SK-N-SH (cell line): ENCODE measurements at regions not wholly inside any gene's neighbourhood (a gene's known extent, or its start where the extent isn't known, plus 50 kb on each side); places are given as distances from the start of the nearest gene placed in this dataset.

Experiments used
- CTCF ChIA-PET: fragments of 300-600, 350-600 bp; formaldehyde crosslinking; extraction: SDS; loops from one replicate; lab custom pipeline; 2021; lab: Yijun Ruan, JAX
- POLR2A ChIA-PET: fragments of 350-600 bp; sonication (Branson Sonifier 250); formaldehyde crosslinking; extraction: SDS; loops from one replicate; lab custom pipeline; 2020; ENCODE audit warnings: antibody characterized with exemption, inconsistent platforms; lab: Yijun Ruan, JAX
- DNase-seq: peaks from one replicate; pipeline ENCODE4 v3.0.0; 2012
- H2AFZ ChIP-seq: fragments of 200-600 bp; sonication (generic); 2 replicates; pipeline ENCODE4 v1.8.1; 2016; ENCODE audit warnings: antibody characterized with exemption, mild to moderate bottlenecking, low read depth
- H3F3A ChIP-seq: fragments of 200-600 bp; sonication (generic); replicated peaks from 2 replicates; pipeline ENCODE3; 2016; ENCODE audit warnings: antibody characterized with exemption, mild to moderate bottlenecking; ENCODE audit not compliant: insufficient read depth
- H3K27ac ChIP-seq, 2 experiments: fragments of 200-500 bp in 1 of 2; fragments of 200-600 bp in 1 of 2; sonication (Bioruptor generic) in 1 of 2; sonication (generic), shearing (Covaris generic) in 1 of 2; 2 replicates each; pipeline versions ENCODE4 v1.5.1 to v1.6.1; 2014 to 2016; ENCODE audit warnings: low read depth in 2 of 2, inconsistent platforms in 1 of 2, low read length in 1 of 2, mild to moderate bottlenecking in 1 of 2, mixed read lengths in 1 of 2
- H3K27me3 ChIP-seq: fragments of 200-600 bp; sonication (generic), shearing (Covaris generic); 2 replicates; pipeline ENCODE4 v1.6.1; 2016; ENCODE audit warnings: mixed run types; ENCODE audit not compliant: insufficient read depth
- H3K36me3 ChIP-seq, 2 experiments: fragments of 200-500 bp in 1 of 2; fragments of 200-600 bp in 1 of 2; sonication (Bioruptor generic) in 1 of 2; sonication (generic) in 1 of 2; replicated peaks in 1 of 2; 2 replicates each; pipeline versions ENCODE3 to v1.5.1; 2014 to 2016; ENCODE audit warnings: low read length in 1 of 2, mild to moderate bottlenecking in 1 of 2; ENCODE audit not compliant: insufficient read depth in 2 of 2, control insufficient read depth in 1 of 2
- H3K4me1 ChIP-seq, 2 experiments: fragments of 200-500 bp in 1 of 2; fragments of 200-600 bp in 1 of 2; sonication (Bioruptor generic) in 1 of 2; sonication (generic), shearing (Covaris generic) in 1 of 2; 2 replicates each; pipeline versions ENCODE4 v1.5.1 to v1.6.1; 2014 to 2016; ENCODE audit warnings: low read depth in 1 of 2, low read length in 1 of 2, mixed run types in 1 of 2; ENCODE audit not compliant: insufficient read depth in 2 of 2, control insufficient read depth in 1 of 2
- H3K4me2 ChIP-seq: fragments of 200-600 bp; sonication (generic), shearing (Covaris generic); 2 replicates; pipeline ENCODE4 v1.6.1; 2017; ENCODE audit warnings: mixed run types
- H3K4me3 ChIP-seq, 2 experiments: fragments of 200-500 bp in 1 of 2; fragments of 200-600 bp in 1 of 2; sonication (Bioruptor generic) in 1 of 2; sonication (generic), shearing (Covaris generic) in 1 of 2; 2 replicates each; pipeline versions ENCODE4 v1.5.1 to v1.8.1; 2014 to 2016; ENCODE audit warnings: low read depth in 2 of 2, inconsistent platforms in 1 of 2, low read length in 1 of 2, mild to moderate bottlenecking in 1 of 2, mixed read lengths in 1 of 2, moderate library complexity in 1 of 2
- H3K79me2 ChIP-seq: fragments of 200-600 bp; sonication (generic); 2 replicates; pipeline ENCODE4 v1.8.1; 2017; ENCODE audit warnings: mild to moderate bottlenecking; ENCODE audit not compliant: insufficient read depth
- H3K9ac ChIP-seq: fragments of 200-600 bp; sonication (generic); 2 replicates; pipeline ENCODE4 v1.6.1; 2017; ENCODE audit warnings: mixed run types
- H3K9me2 ChIP-seq: fragments of 200-600 bp; sonication (generic); 2 replicates; pipeline ENCODE4 v1.6.1; 2017; ENCODE audit warnings: mixed run types
- H3K9me3 ChIP-seq: fragments of 200-600 bp; sonication (generic); 2 replicates; pipeline ENCODE4 v1.6.1; 2017; ENCODE audit warnings: mixed run types, mild to moderate bottlenecking, moderate library complexity
- H4K20me1 ChIP-seq: fragments of 200-600 bp; sonication (generic); 2 replicates; pipeline ENCODE4 v1.6.1; 2017; ENCODE audit warnings: mild to moderate bottlenecking, mixed run types; ENCODE audit not compliant: insufficient read depth
- CTCF ChIP-seq: fragments of 200-600 bp; sonication (generic); IDR thresholded peaks from 2 replicates; pipeline ENCODE4 v1.6.1; 2017; ENCODE audit warnings: antibody characterized with exemption, mild to moderate bottlenecking, moderate library complexity
- EP300 ChIP-seq, 2 experiments: IDR thresholded peaks; 2 replicates each; pipeline versions ENCODE4 v1.4.0 to v1.6.1; 2012; ENCODE audit warnings: borderline replicate concordance in 1 of 2, low read depth in 1 of 2, low read length in 1 of 2
- FOSL2 ChIP-seq: IDR thresholded peaks from 2 replicates; pipeline ENCODE4 v1.4.0; 2012; ENCODE audit warnings: low read depth, mild to moderate bottlenecking, moderate library complexity, borderline replicate concordance
- GATA2 ChIP-seq: sonication (generic); formaldehyde crosslinking; IDR thresholded peaks from 2 replicates; pipeline ENCODE4 v1.5.0; 2020; ENCODE audit warnings: mild to moderate bottlenecking, missing genetic modification reagents
- NFIC ChIP-seq: IDR thresholded peaks from 2 replicates; pipeline ENCODE4 v1.4.0; 2012; ENCODE audit warnings: borderline replicate concordance
- NRF1 ChIP-seq: IDR thresholded peaks from 2 replicates; pipeline ENCODE4 v1.6.1; 2012; ENCODE audit warnings: low read depth, mild to moderate bottlenecking, low read length
- POLR2AphosphoS5 ChIP-seq: IDR thresholded peaks from 2 replicates; pipeline ENCODE4 v1.6.1; 2012; ENCODE audit warnings: low read depth, low read length
- RAD21 ChIP-seq: IDR thresholded peaks from 2 replicates; pipeline ENCODE4 v1.6.1; 2012; ENCODE audit warnings: mild to moderate bottlenecking, low read length
- RCOR1 ChIP-seq: fragments of 150-350 bp; IDR thresholded peaks from 2 replicates; pipeline ENCODE4 v1.6.1; 2017; ENCODE audit warnings: antibody characterized with exemption, low read length
- RFX5 ChIP-seq: IDR thresholded peaks from 2 replicates; pipeline ENCODE4 v1.6.1; 2012; ENCODE audit warnings: mild to moderate bottlenecking, improper control_type of control experiment, low read length
- RXRA ChIP-seq: IDR thresholded peaks from 2 replicates; pipeline ENCODE4 v1.4.0; 2012; ENCODE audit warnings: low read depth, mild to moderate bottlenecking, borderline replicate concordance
- SIN3A ChIP-seq: IDR thresholded peaks from 2 replicates; pipeline ENCODE4 v1.6.1; 2012; ENCODE audit warnings: low read depth, mild to moderate bottlenecking, low read length, moderate library complexity, borderline replicate concordance
- TAF1 ChIP-seq: IDR thresholded peaks from 2 replicates; pipeline ENCODE4 v1.6.1; 2012; ENCODE audit warnings: low read depth, mild to moderate bottlenecking, low read length, moderate library complexity, borderline replicate concordance
- TEAD4 ChIP-seq: IDR thresholded peaks from 2 replicates; pipeline ENCODE4 v1.4.0; 2012; ENCODE audit warnings: mild to moderate bottlenecking, borderline replicate concordance; ENCODE audit not compliant: insufficient read depth
- USF2 ChIP-seq: fragments of 150-350 bp; IDR thresholded peaks from 2 replicates; pipeline ENCODE4 v1.6.1; 2017; ENCODE audit warnings: antibody characterized with exemption, low read length, low read depth, borderline replicate concordance
- ZBTB33 ChIP-seq: IDR thresholded peaks from 2 replicates; pipeline ENCODE4 v1.4.0; 2012; ENCODE audit warnings: low read depth, borderline replicate concordance
- WGBS: methylation state at CpG from one replicate; pipeline ENCODE4 v1.1.6; 2017; ENCODE audit warnings: low lambda C conversion rate; 5-methylcytosine and 5-hydroxymethylcytosine counted together
- TF ChIP-seq, protein P1 (sequence below): fragments of 150-350 bp; IDR thresholded peaks from 2 replicates; pipeline ENCODE4 v1.6.1; 2016; ENCODE audit warnings: mild to moderate bottlenecking, low read depth, low read length
- TF ChIP-seq, protein P2 (sequence below): IDR thresholded peaks from 2 replicates; pipeline ENCODE4 v1.4.0; 2012; ENCODE audit warnings: low read depth

GRCh38 chr9:126051446-126052130, 275.0 kb upstream of the MVB12B start:
- Histone ChIP-seq H3K9me3 (no peaks in the 10 kb centered on the region), H3K9me2 (no peaks in the 10 kb centered on the region), H3F3A (no peaks in the 10 kb centered on the region), H4K20me1 (no peaks in the 10 kb centered on the region), H3K79me2 (no peaks in the 10 kb centered on the region), H2AFZ (no peak overlapping the region), H3K9ac (no peak overlapping the region), H3K4me1 (peaks cover 0 to 4% of the 10 kb centered on the region in 2 experiments; a peak in 1 of 4 replicates), H3K27me3 (peaks cover 18% of the 10 kb centered on the region; the same call in 1 of the 2 replicates), H3K27ac (no peak overlapping the region), H3K36me3 (no peaks in the 10 kb centered on the region), H3K4me3 (no peak overlapping the region), H3K4me2 (no peak overlapping the region)
- TF ChIP-seq RAD21 = no peak
- no peak for TF ChIP-seq GATA2 (CRISPR knock-in tag)
- no peak for TF ChIP-seq FOSL2
- no peak for TF ChIP-seq RXRA
- TF ChIP-seq, protein P1, sequence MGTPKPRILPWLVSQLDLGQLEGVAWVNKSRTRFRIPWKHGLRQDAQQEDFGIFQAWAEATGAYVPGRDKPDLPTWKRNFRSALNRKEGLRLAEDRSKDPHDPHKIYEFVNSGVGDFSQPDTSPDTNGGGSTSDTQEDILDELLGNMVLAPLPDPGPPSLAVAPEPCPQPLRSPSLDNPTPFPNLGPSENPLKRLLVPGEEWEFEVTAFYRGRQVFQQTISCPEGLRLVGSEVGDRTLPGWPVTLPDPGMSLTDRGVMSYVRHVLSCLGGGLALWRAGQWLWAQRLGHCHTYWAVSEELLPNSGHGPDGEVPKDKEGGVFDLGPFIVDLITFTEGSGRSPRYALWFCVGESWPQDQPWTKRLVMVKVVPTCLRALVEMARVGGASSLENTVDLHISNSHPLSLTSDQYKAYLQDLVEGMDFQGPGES = no peak
- no peak for TF ChIP-seq ZBTB33
- no peak for TF ChIP-seq NRF1
- TF ChIP-seq RFX5 = no peak
- TF ChIP-seq POLR2AphosphoS5 = no peak
- TF ChIP-seq USF2 = no peak
- no peak for TF ChIP-seq EP300 (IDR thresholded peaks at IDR 0.05; ENCODE audit: borderline replicate concordance in 1 of 2, low read depth in 1 of 2, low read length in 1 of 2)
- no peak for TF ChIP-seq CTCF
- TF ChIP-seq, protein P2, sequence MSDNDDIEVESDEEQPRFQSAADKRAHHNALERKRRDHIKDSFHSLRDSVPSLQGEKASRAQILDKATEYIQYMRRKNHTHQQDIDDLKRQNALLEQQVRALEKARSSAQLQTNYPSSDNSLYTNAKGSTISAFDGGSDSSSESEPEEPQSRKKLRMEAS = no peak
- TF ChIP-seq SIN3A = no peak
- no peak for TF ChIP-seq TEAD4
- TF ChIP-seq NFIC = no peak
- TF ChIP-seq TAF1 = no peak
- TF ChIP-seq RCOR1 = no peak
- CTCF ChIA-PET = interaction anchor here (1.4 to 1.6 kb wide), 2 partner anchors 11 to 347 kb away, joined by 3 to 4 read pairs; no protein-coding TSS in a partner anchor
- DNase-seq = no peak
- 74% methylated on average over 10 of the region's 15 CpGs for WGBS
- POLR2A ChIA-PET = interaction anchor here (0.6 kb wide), 2 partner anchors 210 to 452 kb away, joined by 3 read pairs; no protein-coding TSS in a partner anchor
